ENCODE measurements at regions not wholly inside any gene's neighbourhood (a gene's known extent, or its start where the extent isn't known, plus 50 kb on each side); places are given as distances from the start of the nearest gene placed in this dataset.

GRCh38 chr12:76678992-76679391 lies 84.9 kb upstream of the ZDHHC17 start:
- no peak overlapping the region for H3K4me3 ChIP-seq (ENCODE audit: low read depth, low read length)
- H3K27me3 ChIP-seq (ENCODE audit: control insufficient read depth, insufficient read depth, low read length) = no peaks in the 10 kb centered on the region
- no peaks in the 10 kb centered on the region for H3K36me3 ChIP-seq (ENCODE audit: control insufficient read depth, insufficient read depth, low read length)
- no peak for DNase-seq (ENCODE audit: low read depth)
- TF ChIP-seq CTCF (IDR thresholded peaks at IDR 0.05; ENCODE audit: insufficient read depth, low read length, poor library complexity, severe bottlenecking) = no peak

DNA sequence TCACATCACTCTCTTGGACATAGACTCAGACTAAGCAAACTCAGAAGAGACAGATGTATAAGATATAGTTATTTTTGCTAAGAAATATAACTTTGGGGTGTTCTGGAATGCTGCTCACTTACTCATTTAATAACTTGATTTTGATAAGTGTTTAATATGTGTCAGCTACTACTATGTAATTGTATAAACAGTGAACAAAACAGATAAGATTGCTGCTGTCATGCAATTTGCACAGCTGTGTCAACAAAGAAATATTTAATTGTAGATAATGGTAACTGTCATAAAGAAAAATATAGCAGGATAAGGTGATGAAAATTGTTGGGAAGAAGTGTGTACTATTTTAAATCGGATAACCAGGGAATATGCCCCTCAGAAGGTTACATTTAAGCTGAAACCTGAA lies 84.1 kb upstream of the ZDHHC17 start:
- TF ChIP-seq CTCF (IDR thresholded peaks at IDR 0.05; ENCODE audit: insufficient read depth, low read length, poor library complexity, severe bottlenecking) = no peak
- DNase-seq (ENCODE audit: low read depth) = no peak
- no peak overlapping the region for H3K4me3 ChIP-seq (ENCODE audit: low read depth, low read length)
- no peaks in the 10 kb centered on the region for H3K36me3 ChIP-seq (ENCODE audit: control insufficient read depth, insufficient read depth, low read length)
- no peaks in the 10 kb centered on the region for H3K27me3 ChIP-seq (ENCODE audit: control insufficient read depth, insufficient read depth, low read length)

DNA sequence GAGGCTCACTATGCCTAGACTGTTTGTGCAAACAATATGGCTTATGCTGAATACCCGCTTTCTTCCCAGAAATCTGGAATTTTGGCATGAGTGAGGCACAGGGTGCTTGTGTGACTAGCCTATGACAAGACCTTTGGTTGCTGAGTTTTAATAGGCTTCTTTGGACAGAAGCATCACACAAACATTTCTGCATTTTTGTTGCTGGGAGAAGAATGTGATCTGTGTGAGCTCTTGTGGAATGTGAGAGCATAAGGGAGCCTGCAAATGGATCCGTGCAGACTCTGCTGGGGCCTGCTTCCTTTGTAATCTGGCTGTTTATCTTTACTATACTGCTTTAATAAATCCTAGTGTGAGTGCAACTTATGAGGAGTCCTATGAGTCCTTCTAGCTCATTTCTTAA lies 83.0 kb upstream of the ZDHHC17 start:
- H3K36me3 ChIP-seq (ENCODE audit: control insufficient read depth, insufficient read depth, low read length) = no peaks in the 10 kb centered on the region
- H3K4me3 ChIP-seq (ENCODE audit: low read depth, low read length) = no peak overlapping the region
- no peak for DNase-seq (ENCODE audit: low read depth)
- H3K27me3 ChIP-seq (ENCODE audit: control insufficient read depth, insufficient read depth, low read length) = no peaks in the 10 kb centered on the region
- TF ChIP-seq CTCF (IDR thresholded peaks at IDR 0.05; ENCODE audit: insufficient read depth, low read length, poor library complexity, severe bottlenecking) = no peak

DNA sequence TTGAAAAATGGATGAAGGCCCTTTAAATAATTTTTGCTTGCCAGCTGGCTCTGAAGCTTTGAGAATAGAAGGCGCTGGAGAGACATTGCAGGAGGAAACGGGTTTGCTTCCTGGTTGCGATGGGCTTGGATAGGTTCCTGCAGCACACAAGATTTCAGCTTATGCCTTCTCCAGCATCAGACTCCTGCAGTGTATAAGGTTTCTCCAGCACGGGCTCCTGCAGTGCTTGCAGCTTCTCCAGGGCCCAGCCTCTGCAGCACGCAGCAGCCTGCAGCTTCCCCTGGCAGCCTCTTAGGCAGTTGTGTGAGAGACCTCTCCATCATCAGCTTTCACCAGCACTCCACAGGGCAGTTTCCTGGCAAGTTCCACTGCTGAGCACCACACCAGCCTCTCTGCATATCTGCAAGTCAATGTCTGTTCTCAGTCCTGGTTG lies 78.7 kb upstream of the ZDHHC17 start:
- no peak overlapping the region for H3K4me3 ChIP-seq (ENCODE audit: low read depth, low read length)
- no peak for TF ChIP-seq CTCF (IDR thresholded peaks at IDR 0.05; ENCODE audit: insufficient read depth, low read length, poor library complexity, severe bottlenecking)
- H3K27me3 ChIP-seq (ENCODE audit: control insufficient read depth, insufficient read depth, low read length) = no peaks in the 10 kb centered on the region
- H3K36me3 ChIP-seq (ENCODE audit: control insufficient read depth, insufficient read depth, low read length) = no peaks in the 10 kb centered on the region
- no peak for DNase-seq (ENCODE audit: low read depth)

DNA sequence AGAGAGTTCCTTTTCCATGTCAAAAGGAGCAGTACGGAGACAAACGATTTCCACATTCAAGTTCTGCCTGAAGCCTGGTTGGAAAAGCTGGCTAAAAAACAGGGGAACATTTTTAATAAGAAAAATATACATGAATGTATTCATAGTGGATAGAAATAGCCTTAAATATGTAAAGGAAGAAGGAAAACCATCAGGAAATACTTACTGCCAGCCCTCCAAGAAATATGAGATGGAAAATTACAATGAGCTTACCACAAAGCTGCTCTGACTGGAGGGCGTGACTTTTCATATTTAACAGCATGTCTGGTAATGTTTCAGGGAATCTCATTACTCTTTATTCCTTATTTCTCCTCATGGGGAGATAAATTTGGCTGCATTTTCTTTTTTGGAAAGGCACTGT lies 75.9 kb upstream of the ZDHHC17 start:
- no peak overlapping the region for H3K4me3 ChIP-seq (ENCODE audit: low read depth, low read length)
- no peak for TF ChIP-seq CTCF (IDR thresholded peaks at IDR 0.05; ENCODE audit: insufficient read depth, low read length, poor library complexity, severe bottlenecking)

GRCh38 chr12:76688631-76689030 lies 75.3 kb upstream of the ZDHHC17 start:
- no peak for DNase-seq (ENCODE audit: low read depth)
- Histone ChIP-seq H3K36me3 (ENCODE audit: control insufficient read depth, insufficient read depth, low read length) (no peaks in the 10 kb centered on the region), H3K27me3 (ENCODE audit: control insufficient read depth, insufficient read depth, low read length) (no peaks in the 10 kb centered on the region), H3K4me3 (ENCODE audit: low read depth, low read length) (no peak overlapping the region)
- TF ChIP-seq CTCF (IDR thresholded peaks at IDR 0.05; ENCODE audit: insufficient read depth, low read length, poor library complexity, severe bottlenecking) = peak; percentile 21

More for the DNA sequence above, 75.9 kb upstream of the ZDHHC17 start:
- H3K27me3 ChIP-seq (ENCODE audit: control insufficient read depth, insufficient read depth, low read length) = no peaks in the 10 kb centered on the region
- no peaks in the 10 kb centered on the region for H3K36me3 ChIP-seq (ENCODE audit: control insufficient read depth, insufficient read depth, low read length)
- DNase-seq (ENCODE audit: low read depth) = no peak

Data from kidney epithelial cell (primary cell).